GM19239 (cell line): ENCODE measurements at regions not wholly inside any gene's neighbourhood (a gene's known extent, or its start where the extent isn't known, plus 50 kb on each side); places are given as distances from the start of the nearest gene placed in this dataset.
A peak's percentile ranks its signal among the peaks of the same experiment; 100 is the strongest.
"Not testable (repeated sequence)": the region's sequence is repeated elsewhere in the genome, so short reads cannot be mapped to it uniquely, and the experiment has no call there.

Experiments used
- DNase-seq: peaks from one replicate; pipeline ENCODE4 v3.0.0; 2011; ENCODE audit warnings: low spot score; ENCODE audit not compliant: insufficient read length
- FAIRE-seq: peaks from 2 replicates; lab custom pipeline; 2011; peaks lifted over from hg19 to GRCh38; lab: Jason Lieb, UNC

- FAIRE-seq (no peak), DNase-seq (no peak)
Observed at GRCh38 chr5:90092734-90093133, 316.8 kb downstream of the CETN3 start.

GRCh38 chr5:90084342-90084741 lies 325.2 kb downstream of the CETN3 start:
- no peak for DNase-seq
- FAIRE-seq = no peak

GRCh38 chr5:90073026-90073570 lies 336.5 kb downstream of the CETN3 start:
- DNase-seq, FAIRE-seq: not testable (repeated sequence)

GRCh38 chr5:90071656-90072055 lies 337.9 kb downstream of the CETN3 start:
- DNase-seq (no peak), FAIRE-seq (no peak)

- FAIRE-seq = no peak
- no peak for DNase-seq
Observed at GRCh38 chr5:90071066-90071465, 338.5 kb downstream of the CETN3 start.

GRCh38 chr5:90066920-90067319 lies 342.6 kb downstream of the CETN3 start:
- DNase-seq = no peak
- FAIRE-seq = no peak

GRCh38 chr5:90056911-90057705 lies 352.4 kb downstream of the CETN3 start:
- FAIRE-seq (no peak), DNase-seq (no peak)

GRCh38 chr5:90055831-90056328 lies 353.7 kb downstream of the CETN3 start:
- FAIRE-seq (no peak), DNase-seq (no peak)

GRCh38 chr5:90054612-90055011 lies 354.9 kb downstream of the CETN3 start:
- DNase-seq (no peak), FAIRE-seq (no peak)

GRCh38 chr5:90051756-90052155 lies 357.8 kb downstream of the CETN3 start:
- FAIRE-seq (no peak), DNase-seq (no peak)

GRCh38 chr5:90050103-90050502 lies 359.5 kb downstream of the CETN3 start:
- DNase-seq (no peak), FAIRE-seq (no peak)

GRCh38 chr5:90047113-90047512 lies 362.4 kb downstream of the CETN3 start:
- no peak for DNase-seq
- FAIRE-seq = no peak

GRCh38 chr5:90040082-90040481 lies 369.5 kb downstream of the CETN3 start:
- not testable (repeated sequence) for FAIRE-seq, DNase-seq

GRCh38 chr5:90037646-90038045 lies 371.9 kb downstream of the CETN3 start:
- DNase-seq = no peak
- FAIRE-seq = no peak

- FAIRE-seq (no peak), DNase-seq (no peak)
Observed at GRCh38 chr5:90022711-90023053, 386.9 kb downstream of the CETN3 start.

GRCh38 chr5:90022002-90022710 lies 387.4 kb downstream of the CETN3 start:
- DNase-seq (no peak), FAIRE-seq (no peak)

GRCh38 chr5:90020575-90021538 lies 388.7 kb downstream of the CETN3 start:
- FAIRE-seq (peak; percentile 92), DNase-seq (no peak)

GRCh38 chr5:90017239-90017638 lies 392.3 kb downstream of the CETN3 start:
- no peak for FAIRE-seq

GRCh38 chr5:90015584-90016018 lies 394.0 kb downstream of the CETN3 start:
- no peak for DNase-seq
- FAIRE-seq = peak; percentile 96

More at GRCh38 chr5:90017239-90017638, 392.3 kb downstream of the CETN3 start:
- no peak for DNase-seq

GRCh38 chr5:90014420-90014819 lies 395.1 kb downstream of the CETN3 start:
- DNase-seq (peak; percentile 16), FAIRE-seq (peak; percentile 94)
